ENCODE measurements at regions not wholly inside any gene's neighbourhood (a gene's known extent, or its start where the extent isn't known, plus 50 kb on each side); places are given as distances from the start of the nearest gene placed in this dataset.

- no peak overlapping the region for H2AFZ ChIP-seq
- no peak overlapping the region for H3K4me2 ChIP-seq
- TF ChIP-seq CTCF (IDR thresholded peaks at IDR 0.05; ENCODE audit: poor library complexity) = no peak
- TF ChIP-seq EZH2phosphoT487 (IDR thresholded peaks at IDR 0.05; ENCODE audit: low read depth, severe bottlenecking, unreplicated experiment) = no peak
- TF ChIP-seq EZH2 (IDR thresholded peaks at IDR 0.05; ENCODE audit: borderline replicate concordance) = no peak
- no peak overlapping the region for H3K4me3 ChIP-seq
- 92% methylated on average over 5 of the region's 5 CpGs for WGBS (ENCODE audit: low lambda C conversion rate, missing lambda C conversion rate)
- no peaks in the 10 kb centered on the region for H4K20me1 ChIP-seq (ENCODE audit: insufficient read depth, poor library complexity, severe bottlenecking)
- H3K4me1 ChIP-seq (ENCODE audit: insufficient read depth) = no peaks in the 10 kb centered on the region
- H3K36me3 ChIP-seq (replicated peaks; ENCODE audit: insufficient read depth, low read depth) = no peaks in the 10 kb centered on the region
- H3K27me3 ChIP-seq = no peaks in the 10 kb centered on the region
- H3K9me3 ChIP-seq (ENCODE audit: low read depth) = no peaks in the 10 kb centered on the region
- no peaks in the 10 kb centered on the region for H3K79me2 ChIP-seq
- H3K9me2 ChIP-seq (replicated peaks; ENCODE audit: insufficient read depth) = no peaks in the 10 kb centered on the region
- no peak for DNase-seq (ENCODE audit: low spot score)
- H3K27ac ChIP-seq = no peak overlapping the region
These were observed 78.3 kb upstream of the LMO4 start for GRCh38 chr1:87250336-87250735.

GRCh38 chr1:87252406-87252805 is 76.3 kb upstream of the LMO4 start:
- H3K36me3 ChIP-seq (replicated peaks; ENCODE audit: insufficient read depth, low read depth) = no peaks in the 10 kb centered on the region
- no peak overlapping the region for H3K27ac ChIP-seq
- WGBS (ENCODE audit: low lambda C conversion rate, missing lambda C conversion rate) = 77% methylated on average over 2 of the region's 2 CpGs
- no peaks in the 10 kb centered on the region for H3K9me2 ChIP-seq (replicated peaks; ENCODE audit: insufficient read depth)
- TF ChIP-seq EZH2phosphoT487 (IDR thresholded peaks at IDR 0.05; ENCODE audit: low read depth, severe bottlenecking, unreplicated experiment) (no peak), CTCF (IDR thresholded peaks at IDR 0.05; ENCODE audit: poor library complexity) (no peak), EZH2 (IDR thresholded peaks at IDR 0.05; ENCODE audit: borderline replicate concordance) (no peak)
- no peak overlapping the region for H3K4me2 ChIP-seq
- H3K79me2 ChIP-seq = no peaks in the 10 kb centered on the region
- H3K4me1 ChIP-seq (ENCODE audit: insufficient read depth) = no peaks in the 10 kb centered on the region
- H2AFZ ChIP-seq = no peak overlapping the region
- H3K4me3 ChIP-seq = no peak overlapping the region
- no peaks in the 10 kb centered on the region for H4K20me1 ChIP-seq (ENCODE audit: insufficient read depth, poor library complexity, severe bottlenecking)
- no peak for DNase-seq (ENCODE audit: low spot score)
- H3K27me3 ChIP-seq = no peaks in the 10 kb centered on the region
- H3K9me3 ChIP-seq (ENCODE audit: low read depth) = no peaks in the 10 kb centered on the region

GRCh38 chr1:87262688-87263087 is 66.0 kb upstream of the LMO4 start:
- Histone ChIP-seq H3K79me2 (no peaks in the 10 kb centered on the region), H3K9me3 (ENCODE audit: low read depth) (no peaks in the 10 kb centered on the region), H3K4me1 (ENCODE audit: insufficient read depth) (no peaks in the 10 kb centered on the region), H3K36me3 (replicated peaks; ENCODE audit: insufficient read depth, low read depth) (no peaks in the 10 kb centered on the region), H3K27ac (no peak overlapping the region), H3K4me2 (no peak overlapping the region), H4K20me1 (ENCODE audit: insufficient read depth, poor library complexity, severe bottlenecking) (no peaks in the 10 kb centered on the region), H3K9me2 (replicated peaks; ENCODE audit: insufficient read depth) (no peaks in the 10 kb centered on the region), H3K27me3 (no peaks in the 10 kb centered on the region), H3K4me3 (no peak overlapping the region), H2AFZ (no peak overlapping the region)
- DNase-seq (ENCODE audit: low spot score) = no peak
- WGBS (ENCODE audit: low lambda C conversion rate, missing lambda C conversion rate) = 94% methylated on average over 3 of the region's 3 CpGs
- TF ChIP-seq CTCF (IDR thresholded peaks at IDR 0.05; ENCODE audit: poor library complexity) = no peak
- no peak for TF ChIP-seq EZH2 (IDR thresholded peaks at IDR 0.05; ENCODE audit: borderline replicate concordance)
- TF ChIP-seq EZH2phosphoT487 (IDR thresholded peaks at IDR 0.05; ENCODE audit: low read depth, severe bottlenecking, unreplicated experiment) = no peak

GRCh38 chr1:87263281-87263680 is 65.4 kb upstream of the LMO4 start:
- Histone ChIP-seq H3K27ac (no peak overlapping the region), H3K79me2 (no peaks in the 10 kb centered on the region), H4K20me1 (ENCODE audit: insufficient read depth, poor library complexity, severe bottlenecking) (no peaks in the 10 kb centered on the region), H3K9me2 (replicated peaks; ENCODE audit: insufficient read depth) (no peaks in the 10 kb centered on the region), H3K9me3 (ENCODE audit: low read depth) (no peaks in the 10 kb centered on the region), H3K36me3 (replicated peaks; ENCODE audit: insufficient read depth, low read depth) (no peaks in the 10 kb centered on the region), H3K4me2 (no peak overlapping the region), H3K4me3 (no peak overlapping the region), H2AFZ (no peak overlapping the region), H3K4me1 (ENCODE audit: insufficient read depth) (no peaks in the 10 kb centered on the region), H3K27me3 (no peaks in the 10 kb centered on the region)
- TF ChIP-seq EZH2phosphoT487 (IDR thresholded peaks at IDR 0.05; ENCODE audit: low read depth, severe bottlenecking, unreplicated experiment) = no peak
- TF ChIP-seq EZH2 (IDR thresholded peaks at IDR 0.05; ENCODE audit: borderline replicate concordance) = no peak
- TF ChIP-seq CTCF (IDR thresholded peaks at IDR 0.05; ENCODE audit: poor library complexity) = no peak
- WGBS (ENCODE audit: low lambda C conversion rate, missing lambda C conversion rate) = 83% methylated on average over 2 of the region's 2 CpGs
- no peak for DNase-seq (ENCODE audit: low spot score)

Data from hepatocyte (in vitro differentiated cells).